GM12891 (cell line): ENCODE measurements at regions not wholly inside any gene's neighbourhood (a gene's known extent, or its start where the extent isn't known, plus 50 kb on each side); places are given as distances from the start of the nearest gene placed in this dataset.

Experiments used
- DNase-seq: peaks from one replicate; pipeline ENCODE4 v3.0.0; 2011; ENCODE audit warnings: low spot score; ENCODE audit not compliant: insufficient read length
- FAIRE-seq: peaks from 2 replicates; lab custom pipeline; 2011; peaks lifted over from hg19 to GRCh38; lab: Jason Lieb, UNC
- PAX5 ChIP-seq: IDR thresholded peaks from 2 replicates; pipeline ENCODE4 v1.6.1; 2011; ENCODE audit warnings: low read length, moderate library complexity, mild to moderate bottlenecking; ENCODE audit not compliant: insufficient read depth, severe bottlenecking
- POLR2A ChIP-seq: IDR thresholded peaks from 2 replicates; pipeline ENCODE4 v1.6.1; 2011; ENCODE audit warnings: low read depth, low read length, control low read depth
- POLR2AphosphoS5 ChIP-seq: IDR thresholded peaks from 2 replicates; pipeline ENCODE4 v1.6.1; 2011; ENCODE audit warnings: low read depth, low read length, control low read depth
- POU2F2 ChIP-seq: IDR thresholded peaks from 2 replicates; pipeline ENCODE4 v1.6.1; 2011; ENCODE audit warnings: low read depth, mild to moderate bottlenecking, control low read depth, low read length, moderate library complexity
- SPI1 ChIP-seq: IDR thresholded peaks from 2 replicates; pipeline ENCODE4 v1.6.1; 2011; ENCODE audit warnings: low read depth, low read length, control low read depth
- TAF1 ChIP-seq: IDR thresholded peaks from 2 replicates; pipeline ENCODE4 v1.6.1; 2011; ENCODE audit warnings: low read depth, low read length, control low read depth

DNA sequence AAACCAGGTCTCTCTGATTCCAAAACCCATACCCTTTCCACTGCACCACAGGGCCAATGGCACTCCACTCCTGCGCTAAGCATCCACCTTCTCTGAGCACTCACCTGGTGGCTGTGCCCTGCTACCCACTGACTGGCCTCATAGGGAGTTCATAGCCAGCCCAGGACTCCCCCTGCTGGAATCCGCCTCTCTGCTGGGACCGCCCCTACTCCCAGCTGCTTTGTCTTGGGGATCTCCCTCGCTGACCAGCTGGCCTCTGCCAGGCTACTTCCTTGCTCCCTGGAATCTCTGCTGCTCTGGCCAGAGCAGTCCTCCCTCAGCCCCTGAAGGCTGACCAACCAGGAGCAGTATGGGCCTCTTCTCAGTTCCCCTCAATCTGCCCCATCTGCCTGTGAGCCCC lies 129.7 kb downstream of the FAXC start:
- FAIRE-seq: no peak
- TF ChIP-seq POLR2AphosphoS5: no peak
- no peak for TF ChIP-seq PAX5
- no peak for TF ChIP-seq POLR2A
- TF ChIP-seq TAF1: no peak
- no peak for TF ChIP-seq POU2F2
- no peak for TF ChIP-seq SPI1
- peak; percentile 14 for DNase-seq

DNA sequence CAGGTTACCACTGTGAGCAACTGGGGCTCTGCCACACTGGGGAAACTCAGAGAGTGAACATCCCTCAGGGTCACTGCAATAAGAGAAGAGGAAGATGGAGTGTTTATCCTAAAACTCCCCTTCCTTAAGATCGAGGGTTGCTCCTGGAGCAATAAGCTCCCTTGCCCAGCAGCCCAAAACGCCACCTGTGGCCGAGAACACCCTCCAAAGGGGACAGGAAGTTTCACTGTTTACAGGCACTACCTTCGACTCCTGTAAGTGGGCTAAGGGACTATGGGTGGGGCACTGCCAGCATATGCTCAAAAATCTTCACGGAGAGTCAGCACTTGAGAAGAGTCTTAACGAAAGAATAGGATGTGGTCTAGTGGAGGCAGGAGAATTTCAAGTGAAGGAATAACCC lies 132.5 kb downstream of the FAXC start:
- no peak for FAIRE-seq
- TF ChIP-seq TAF1 (no peak), POLR2AphosphoS5 (no peak), POU2F2 (no peak), SPI1 (no peak), POLR2A (no peak), PAX5 (no peak)
- DNase-seq: no peak

DNA sequence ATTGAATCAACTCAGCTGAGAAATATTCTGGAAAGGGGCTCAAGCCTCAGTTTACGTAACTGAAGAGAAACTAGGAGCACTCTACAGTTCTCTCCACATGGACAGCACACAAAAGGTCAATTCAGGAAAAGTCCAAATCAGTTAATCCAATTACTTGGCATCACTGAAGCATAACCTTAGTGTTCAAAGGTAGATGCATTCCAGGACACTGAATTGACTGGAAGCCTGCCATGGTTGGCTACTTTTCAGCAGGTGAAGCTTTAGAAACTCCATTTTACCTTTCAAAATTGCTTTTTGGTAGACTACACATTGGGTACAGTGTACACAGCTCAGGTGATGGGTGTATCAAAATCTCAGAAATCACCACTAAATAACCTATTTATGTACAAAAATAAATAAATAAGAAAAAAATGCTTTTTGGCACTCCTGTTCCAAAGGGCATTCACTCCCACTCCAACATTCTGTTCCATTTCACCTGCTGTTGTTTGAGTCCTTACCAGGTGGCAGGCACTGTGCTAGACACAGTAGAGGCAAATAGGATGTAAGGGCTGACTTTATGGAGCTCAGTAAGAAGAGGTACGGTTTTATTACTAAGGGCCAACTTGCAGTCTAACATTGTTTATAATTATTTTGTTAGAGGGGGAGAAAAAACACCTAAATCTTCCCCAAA lies 153.4 kb downstream of the FAXC start:
- no peak for FAIRE-seq
- TF ChIP-seq SPI1: no peak
- TF ChIP-seq POU2F2: no peak
- no peak for TF ChIP-seq PAX5
- no peak for TF ChIP-seq POLR2A
- TF ChIP-seq POLR2AphosphoS5: no peak
- TF ChIP-seq TAF1: no peak
- DNase-seq: no peak

DNA sequence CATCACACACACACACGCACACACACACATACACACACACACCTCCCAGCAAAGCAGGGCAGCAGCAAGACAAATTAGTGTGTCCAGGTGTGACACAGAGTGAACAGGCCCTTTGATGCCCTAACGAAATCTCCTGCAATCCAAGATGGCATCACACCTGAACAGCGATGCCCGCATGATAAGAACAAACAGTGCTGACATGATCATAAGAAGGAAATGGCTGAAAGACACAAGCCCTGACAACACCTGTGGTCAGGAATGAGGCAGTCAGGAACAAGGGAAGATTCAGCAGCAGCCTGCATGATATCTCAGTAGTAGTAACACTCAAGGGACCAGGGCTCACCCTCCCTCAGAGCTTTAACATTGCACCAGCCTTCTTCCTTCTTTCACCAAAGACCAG lies 156.9 kb downstream of the FAXC start:
- TF ChIP-seq PAX5 (no peak), SPI1 (no peak), POU2F2 (no peak), TAF1 (no peak), POLR2AphosphoS5 (no peak)
- no peak for DNase-seq
- FAIRE-seq: no peak

DNA sequence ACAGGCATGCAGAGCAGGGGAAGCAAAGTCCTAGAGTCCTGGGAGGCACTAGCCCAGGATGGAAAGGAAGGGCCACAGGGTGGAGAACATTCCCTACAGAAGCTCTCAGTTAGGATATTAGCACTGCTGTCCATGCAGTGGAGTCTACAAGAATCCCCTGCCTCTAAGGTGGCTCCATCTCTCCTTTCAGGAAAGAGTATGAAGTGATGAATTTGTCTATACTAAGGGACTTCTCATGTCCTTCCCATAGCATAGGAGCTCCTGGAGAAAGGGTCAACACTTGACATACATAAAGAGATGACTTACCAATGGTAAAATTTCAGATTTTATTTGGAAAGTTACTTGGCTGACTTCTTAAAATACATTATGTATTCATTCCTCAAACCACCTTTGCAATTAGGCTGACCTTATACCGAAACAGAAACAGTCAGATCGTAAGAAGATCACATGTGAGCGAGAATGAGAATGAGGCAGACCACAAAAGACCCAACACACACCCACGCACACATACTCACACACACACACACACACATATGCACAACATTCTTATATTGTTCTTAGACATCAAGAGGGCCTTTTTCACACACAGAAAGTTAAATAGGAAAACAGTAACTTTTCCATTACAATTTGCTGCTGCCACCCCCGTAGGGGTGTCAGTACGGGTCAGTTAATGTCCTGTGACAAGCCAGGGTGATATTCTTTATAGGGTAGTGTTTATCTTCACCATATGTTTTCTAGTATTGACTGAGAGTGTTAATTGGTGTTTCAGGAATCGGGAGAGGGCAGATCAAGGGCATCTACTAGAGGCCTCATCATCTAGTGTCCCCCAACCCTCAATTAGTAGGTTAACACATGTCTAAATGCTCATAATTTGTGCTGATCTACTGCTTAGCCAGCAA lies 159.4 kb downstream of the FAXC start:
- FAIRE-seq (peak; percentile 95), DNase-seq (no peak)
- TF ChIP-seq POU2F2 (peak; percentile 91), PAX5 (no peak)

DNA sequence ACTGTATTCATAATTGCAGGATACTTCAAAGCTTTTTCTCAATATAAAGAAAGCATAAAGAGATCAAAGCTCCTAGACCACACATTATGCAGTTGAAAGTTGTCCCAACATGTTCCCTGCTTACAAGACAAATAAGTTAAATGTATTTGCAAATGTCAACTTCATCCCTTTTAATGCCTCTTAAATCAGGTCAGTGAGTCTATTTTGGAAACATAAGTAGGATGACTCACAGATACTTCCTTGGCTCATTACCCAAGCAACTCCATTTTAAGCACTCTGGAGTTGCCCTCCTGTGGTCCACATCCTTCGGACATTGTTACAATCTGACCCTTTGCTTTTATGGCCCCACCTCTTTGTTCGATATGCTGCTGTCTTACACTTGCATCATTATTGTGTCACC lies 162.0 kb downstream of the FAXC start:
- FAIRE-seq (no peak), DNase-seq (no peak)
- TF ChIP-seq POLR2AphosphoS5 (no peak), TAF1 (no peak), PAX5 (no peak), POLR2A (no peak), POU2F2 (no peak)

DNA sequence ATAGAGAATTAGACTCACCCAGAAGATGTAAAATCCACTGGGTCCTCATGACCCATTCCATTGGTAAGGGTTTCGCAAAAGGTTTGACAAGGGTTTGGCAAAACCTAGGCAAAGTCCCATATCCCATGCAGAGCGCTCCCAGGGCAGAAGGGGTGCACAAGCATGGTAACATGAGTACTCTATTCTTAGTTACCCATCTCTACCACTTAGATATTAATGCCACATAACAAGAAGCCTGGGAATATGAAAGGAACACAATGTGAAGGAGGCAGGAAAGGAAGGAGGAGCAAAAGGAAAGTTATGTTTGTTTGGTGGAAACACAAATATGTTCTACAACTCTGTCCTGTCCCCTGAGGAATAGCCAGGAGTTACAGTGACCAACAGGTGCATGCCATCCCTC lies 163.1 kb downstream of the FAXC start:
- FAIRE-seq (no peak), DNase-seq (no peak)

DNA sequence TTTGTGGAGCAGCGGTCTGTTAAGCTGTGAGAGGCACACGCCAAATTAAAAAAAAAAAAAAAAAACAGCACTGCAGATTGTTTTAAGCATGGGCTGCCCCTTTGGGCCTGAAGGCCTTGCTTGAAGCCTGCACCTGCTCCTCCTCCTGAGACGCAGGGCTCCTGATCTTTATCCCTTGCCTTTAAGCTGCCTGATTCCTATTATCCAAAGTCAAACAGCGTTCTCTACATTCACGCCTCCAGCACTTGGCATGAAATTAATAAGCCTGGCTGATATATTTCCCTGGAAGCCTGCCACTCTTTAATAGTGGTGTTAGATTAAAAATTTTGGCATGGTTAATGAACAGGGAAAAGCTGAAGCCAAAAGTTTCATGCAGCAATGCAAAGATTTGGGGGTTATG lies 163.9 kb downstream of the FAXC start:
- FAIRE-seq: no peak
- no peak for DNase-seq
- TF ChIP-seq POU2F2: no peak
- TF ChIP-seq TAF1: no peak
- TF ChIP-seq POLR2A: no peak

More for the DNA sequence above, 163.1 kb downstream of the FAXC start:
- no peak for TF ChIP-seq POLR2A
- no peak for TF ChIP-seq SPI1
- no peak for TF ChIP-seq PAX5
- TF ChIP-seq POLR2AphosphoS5: no peak
- TF ChIP-seq TAF1: no peak
- TF ChIP-seq POU2F2: no peak

DNA sequence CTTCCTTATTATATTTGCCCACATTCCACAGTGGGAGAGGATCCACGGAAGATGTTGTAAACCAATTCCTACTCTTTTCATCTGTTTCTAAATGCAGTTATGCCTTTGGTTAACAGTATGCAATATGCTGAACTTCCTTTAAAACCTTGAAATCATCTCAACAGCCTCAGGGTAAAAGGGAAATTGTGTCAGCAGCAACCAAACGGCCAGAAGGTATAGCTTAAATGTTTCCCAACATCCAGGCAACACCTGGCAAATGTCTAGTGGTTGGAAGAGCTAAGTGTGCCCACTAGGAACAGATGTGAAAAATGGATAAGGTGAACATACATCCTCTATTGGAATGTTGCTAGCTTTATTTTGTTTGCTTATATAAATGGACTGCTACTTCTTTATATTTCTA lies 164.8 kb downstream of the FAXC start:
- TF ChIP-seq TAF1 (no peak), SPI1 (no peak), POLR2A (no peak), POU2F2 (no peak), PAX5 (no peak), POLR2AphosphoS5 (no peak)
- FAIRE-seq (no peak), DNase-seq (no peak)

DNA sequence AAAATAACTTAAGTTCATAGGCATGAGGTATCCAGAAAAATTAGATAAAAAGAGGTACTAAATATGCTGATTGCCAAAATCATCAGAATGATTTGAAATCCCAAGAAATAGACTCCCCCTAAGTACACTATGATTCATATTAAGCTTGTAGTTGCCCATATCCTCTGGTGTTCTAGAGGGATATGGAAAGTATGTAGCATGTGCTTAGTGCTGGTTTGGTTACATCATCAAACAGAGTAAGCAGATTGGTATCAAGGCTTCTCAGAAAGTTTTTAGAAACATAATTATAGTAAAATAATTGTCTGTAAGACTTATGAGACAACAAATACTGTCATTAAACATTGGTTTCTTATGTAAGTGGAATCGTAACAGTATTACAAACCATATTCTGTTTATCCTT lies 166.4 kb downstream of the FAXC start:
- TF ChIP-seq SPI1: no peak
- no peak for TF ChIP-seq PAX5
- no peak for TF ChIP-seq TAF1
- TF ChIP-seq POLR2AphosphoS5: no peak
- DNase-seq (no peak), FAIRE-seq (no peak)
